ENCODE measurements at regions not wholly inside any gene's neighbourhood (a gene's known extent, or its start where the extent isn't known, plus 50 kb on each side); places are given as distances from the start of the nearest gene placed in this dataset.

DNA sequence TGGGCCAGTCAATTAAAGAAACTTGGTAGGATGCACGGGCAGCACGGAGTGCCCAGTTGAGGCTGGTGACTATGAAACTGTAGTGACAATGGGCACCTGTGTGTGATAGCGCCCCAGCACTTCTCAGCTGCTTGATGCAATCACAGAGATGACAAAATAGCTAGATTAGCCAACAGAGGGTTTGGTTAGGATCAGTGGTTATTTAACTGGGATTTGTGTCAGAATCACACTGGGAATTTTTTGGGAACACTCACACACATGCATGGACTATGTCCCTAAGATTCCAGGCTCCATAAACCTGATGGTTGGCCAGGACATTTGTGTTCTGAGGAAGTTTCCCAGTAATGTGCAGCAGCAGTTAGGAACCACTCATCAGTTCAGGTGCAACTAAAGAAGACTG is 51.2 kb upstream of the DAAM1 start:
- no peak overlapping the region for H2AK5ac ChIP-seq (ENCODE audit: low read depth, low read length)
- no peak overlapping the region for H3K9ac ChIP-seq (replicated peaks in 1 of 4; ENCODE audit: extremely low read depth in 1 of 4, low read depth in 3 of 4, low read length in 3 of 4)
- no peak overlapping the region for H4K8ac ChIP-seq (ENCODE audit: extremely low read depth, insufficient read depth, low read length)
- no peak overlapping the region for H3K4me2 ChIP-seq (ENCODE audit: insufficient read depth in 1 of 2, low read depth in 2 of 2, low read length in 2 of 2)
- no peak for DNase-seq (ENCODE audit: low read depth in 1 of 2, low spot score in 2 of 2)
- H3K18ac ChIP-seq (ENCODE audit: extremely low read depth, low read length) = no peak overlapping the region
- no peak overlapping the region for H3K23ac ChIP-seq (ENCODE audit: insufficient read length)
- no peak for FAIRE-seq
- H2BK15ac ChIP-seq (ENCODE audit: low read length) = no peak overlapping the region
- no peaks in the 10 kb centered on the region for H3K9me3 ChIP-seq (ENCODE audit: insufficient read depth in 2 of 2, low read depth in 1 of 2, low read length in 1 of 2)
- H2BK20ac ChIP-seq (ENCODE audit: low read length) = no peak overlapping the region
- H2BK12ac ChIP-seq (ENCODE audit: low read depth, low read length) = no peak overlapping the region
- H2AFZ ChIP-seq (ENCODE audit: low read length) = no peak overlapping the region
- no peak overlapping the region for H2BK120ac ChIP-seq (replicated peaks; ENCODE audit: low read depth, low read length)
- H2BK5ac ChIP-seq (ENCODE audit: low read depth, low read length) = no peak overlapping the region
- H3K4me1 ChIP-seq (replicated peaks in 1 of 4; ENCODE audit: control insufficient read depth in 3 of 4, insufficient read depth in 4 of 4, low read length in 3 of 4) = no peaks in the 10 kb centered on the region
- H3K79me1 ChIP-seq (ENCODE audit: low read depth, low read length) = no peaks in the 10 kb centered on the region
- no peak overlapping the region for H3K4ac ChIP-seq (replicated peaks; ENCODE audit: insufficient read length, low read depth, low read length)
- H3K79me2 ChIP-seq (ENCODE audit: control insufficient read depth in 1 of 2, insufficient read depth in 2 of 2, low read length in 2 of 2) = no peaks in the 10 kb centered on the region
- H4K20me1 ChIP-seq (replicated peaks in 1 of 2; ENCODE audit: control insufficient read depth in 1 of 2, insufficient read depth in 2 of 2, low read length in 2 of 2) = no peaks in the 10 kb centered on the region
- no peak overlapping the region for H4K91ac ChIP-seq (replicated peaks; ENCODE audit: insufficient read length, low read length)
- ChIA-PET POLR2A (ENCODE audit: partially characterized antibody) (no interaction called here), CTCF (ENCODE audit: partially characterized antibody) (interaction anchor here (1.2 to 1.6 kb wide), 2 partner anchors 12 to 47 kb away, joined by 3 read pairs; no protein-coding TSS in a partner anchor)
- no peaks in the 10 kb centered on the region for H3K23me2 ChIP-seq (ENCODE audit: low read depth, low read length)
- no peak overlapping the region for H4K5ac ChIP-seq (ENCODE audit: insufficient read length, low read depth, low read length)
- WGBS, 2 experiments (ENCODE audit: extremely low coverage in 1 of 2, insufficient coverage in 1 of 2, insufficient read length in 1 of 2, insufficient replicate concordance in 2 of 2, low coverage in 1 of 2, low lambda C conversion rate in 2 of 2, missing lambda C conversion rate in 1 of 2) = 95% methylated on average over 3 of the region's 3 CpGs; no CpG with 5 or more reads in 1 of the 2 experiments
- no peaks in the 10 kb centered on the region for H3K36me3 ChIP-seq (ENCODE audit: control insufficient read depth in 2 of 4, insufficient read depth in 4 of 4, low read length in 3 of 4)
- H3K4me3 ChIP-seq (ENCODE audit: extremely low read depth in 1 of 4, insufficient read depth in 2 of 4, low read depth in 3 of 4, low read length in 4 of 4) = no peak overlapping the region
- H3K27ac ChIP-seq (ENCODE audit: low read depth, low read length) = no peak overlapping the region
- H3K56ac ChIP-seq (replicated peaks; ENCODE audit: insufficient read length, low read depth, low read length) = no peak overlapping the region
- H3K27me3 ChIP-seq (replicated peaks in 1 of 4; ENCODE audit: control insufficient read depth in 3 of 4, extremely low read depth in 1 of 4, insufficient read depth in 3 of 4, low read length in 3 of 4) = no peaks in the 10 kb centered on the region
- no peak overlapping the region for H3K14ac ChIP-seq (ENCODE audit: insufficient read length)
- TF ChIP-seq USF2 (IDR thresholded peaks at IDR 0.05; ENCODE audit: low read length) (no peak), SIRT6 (IDR thresholded peaks at IDR 0.05; ENCODE audit: low read length) (no peak), EZH2 (IDR thresholded peaks at IDR 0.05; ENCODE audit: low read depth, low read length, severe bottlenecking) (no peak), RNF2 (IDR thresholded peaks at IDR 0.05; ENCODE audit: borderline replicate concordance, low read depth, low read length, missing control alignments, poor library complexity, severe bottlenecking) (no peak), TBP (IDR thresholded peaks at IDR 0.05; ENCODE audit: low read depth, low read length) (no peak), KDM4A (IDR thresholded peaks at IDR 0.05; ENCODE audit: low read depth, low read length, severe bottlenecking) (no peak), POLR2A (IDR thresholded peaks at IDR 0.05; ENCODE audit: control extremely low read depth in 1 of 2, low read depth in 2 of 2, low read length in 2 of 2) (no peak), CREB1 (IDR thresholded peaks at IDR 0.05) (no peak), CTBP2 (IDR thresholded peaks at IDR 0.05; ENCODE audit: borderline replicate concordance, insufficient read depth, insufficient read length, low read length) (no peak), SP2 (IDR thresholded peaks at IDR 0.05; ENCODE audit: low read length) (no peak), POLR2AphosphoS5 (IDR thresholded peaks at IDR 0.05; ENCODE audit: low read depth, low read length) (no peak), ASH2L (IDR thresholded peaks at IDR 0.05; ENCODE audit: low read length) (no peak), CHD2 (IDR thresholded peaks at IDR 0.05; ENCODE audit: low read length) (no peak), SIN3A (conservative IDR thresholded peaks at IDR 0.05 in 1 of 2, IDR thresholded peaks at IDR 0.05 in 1 of 2; ENCODE audit: low read depth in 1 of 2, low read length in 2 of 2) (no peak), YY1 (IDR thresholded peaks at IDR 0.05; ENCODE audit: low read depth, low read length) (no peak)
